ENCODE measurements at regions not wholly inside any gene's neighbourhood (a gene's known extent, or its start where the extent isn't known, plus 50 kb on each side); places are given as distances from the start of the nearest gene placed in this dataset.
"Not testable (repeated sequence)": the region's sequence is repeated elsewhere in the genome, so short reads cannot be mapped to it uniquely, and the experiment has no call there.

GRCh38 chr7:131778601-131779000 is 222.2 kb upstream of the PODXL start:
- WGBS (ENCODE audit: insufficient coverage): 91% methylated on average over 2 of the region's 2 CpGs
- no peak for DNase-seq (ENCODE audit: low read depth in 4 of 6, low spot score in 6 of 6)

DNA sequence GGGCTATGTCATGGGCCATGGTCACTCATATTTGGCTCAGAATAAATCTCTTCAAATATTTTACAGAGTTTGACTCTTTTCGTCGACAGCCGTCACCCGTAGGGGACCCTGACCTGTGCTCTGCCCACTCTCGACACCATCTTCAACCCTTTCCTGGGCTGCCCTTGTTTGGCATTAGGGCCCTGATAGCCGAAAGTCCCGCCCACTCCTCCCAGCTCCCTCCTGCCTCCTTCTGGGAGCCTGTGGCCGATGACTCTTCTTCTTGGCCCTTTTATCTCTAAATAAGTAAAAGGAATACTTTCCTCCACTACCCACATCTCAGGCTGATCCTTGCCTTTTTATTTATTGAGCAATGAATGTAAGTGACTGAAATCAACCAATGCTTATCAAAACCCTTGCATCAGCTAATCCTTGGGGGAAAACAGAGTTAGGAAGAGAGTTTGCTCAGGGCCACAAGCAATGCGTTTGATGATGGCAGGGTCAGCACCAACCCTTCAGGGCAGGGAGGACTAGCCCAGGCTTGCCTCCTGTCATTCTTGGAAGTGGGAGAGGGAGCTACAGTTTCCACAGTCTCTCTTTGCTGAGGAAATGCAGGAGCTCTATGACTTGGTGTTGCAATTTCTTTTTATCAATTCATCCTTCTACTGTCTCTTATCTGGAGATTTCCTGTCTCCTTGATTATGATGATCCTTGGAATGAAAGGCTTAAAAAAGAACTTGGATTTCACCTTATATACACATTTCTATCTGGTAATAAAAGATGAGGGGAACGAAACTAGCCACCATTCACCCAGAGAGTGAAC is 218.2 kb upstream of the PODXL start:
- Histone ChIP-seq H3K4me1 (ENCODE audit: control insufficient read depth, insufficient read depth, low read length) (no peaks in the 10 kb centered on the region), H3K9me3 (ENCODE audit: control insufficient read depth, insufficient read depth, low read length) (no peaks in the 10 kb centered on the region), H3K27ac (ENCODE audit: low read depth, low read length) (no peak overlapping the region), H3K27me3 (ENCODE audit: control insufficient read depth, insufficient read depth, low read length) (no peaks in the 10 kb centered on the region), H3K4me3 (ENCODE audit: low read depth, low read length) (no peak overlapping the region), H3K36me3 (ENCODE audit: control insufficient read depth, insufficient read depth, low read length) (no peaks in the 10 kb centered on the region)
- DNase-seq (ENCODE audit: low read depth in 4 of 6, low spot score in 6 of 6): no peak
- 84% methylated on average over 5 of the region's 10 CpGs for WGBS (ENCODE audit: insufficient coverage)

More at GRCh38 chr7:131778601-131779000, 222.2 kb upstream of the PODXL start:
- H3K4me3 ChIP-seq (ENCODE audit: low read depth, low read length): no peak overlapping the region
- H3K27ac ChIP-seq (ENCODE audit: low read depth, low read length): no peak overlapping the region
- H3K27me3 ChIP-seq (ENCODE audit: control insufficient read depth, insufficient read depth, low read length): no peaks in the 10 kb centered on the region
- no peaks in the 10 kb centered on the region for H3K36me3 ChIP-seq (ENCODE audit: control insufficient read depth, insufficient read depth, low read length)
- H3K9me3 ChIP-seq (ENCODE audit: control insufficient read depth, insufficient read depth, low read length): no peaks in the 10 kb centered on the region
- H3K4me1 ChIP-seq (ENCODE audit: control insufficient read depth, insufficient read depth, low read length): no peaks in the 10 kb centered on the region

DNA sequence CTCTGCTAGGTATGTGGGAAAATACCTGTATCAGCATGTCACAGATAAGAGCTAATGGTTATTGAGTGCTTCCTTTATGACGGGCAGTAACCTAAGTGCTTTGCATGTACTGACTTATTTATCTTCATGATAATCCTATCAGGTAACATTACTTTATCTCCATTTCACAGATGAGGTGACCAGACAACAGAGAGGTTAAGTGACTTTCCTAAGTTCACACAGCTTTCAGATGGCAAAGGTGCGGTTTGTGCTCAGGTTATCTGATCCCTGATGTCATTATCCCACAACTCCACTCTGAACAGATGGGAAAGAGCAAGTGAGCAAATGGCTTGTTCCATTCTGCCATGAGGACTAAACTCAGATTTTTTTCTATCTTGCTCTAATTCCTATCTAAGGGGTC is 217.0 kb upstream of the PODXL start:
- H3K4me1 ChIP-seq (ENCODE audit: control insufficient read depth, insufficient read depth, low read length): no peaks in the 10 kb centered on the region

DNA sequence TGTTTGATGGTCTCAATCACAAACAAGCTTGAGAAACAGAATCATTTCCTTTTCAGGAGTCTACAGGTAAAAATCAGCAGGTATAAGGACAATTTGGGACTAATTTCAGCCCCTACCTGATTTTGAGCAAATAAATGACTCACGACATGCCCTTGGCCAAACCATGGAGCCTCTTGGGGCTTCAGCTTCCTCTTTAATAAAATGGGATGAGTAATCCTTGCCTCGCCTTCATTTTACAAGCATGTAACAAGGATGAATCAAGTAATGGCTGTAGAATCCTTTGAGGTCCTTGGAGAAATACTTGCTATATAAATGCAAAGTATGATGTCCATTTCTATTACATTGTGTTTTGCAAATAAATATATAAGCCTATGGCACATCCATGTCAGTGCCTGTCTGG is 212.8 kb upstream of the PODXL start:
- no peaks in the 10 kb centered on the region for H3K27me3 ChIP-seq (ENCODE audit: control insufficient read depth, insufficient read depth, low read length)
- 60% methylated on average over 1 of the region's 2 CpGs for WGBS (ENCODE audit: insufficient coverage)

More for the DNA sequence above, 217.0 kb upstream of the PODXL start:
- H3K4me3 ChIP-seq (ENCODE audit: low read depth, low read length): no peak overlapping the region
- no peak for DNase-seq (ENCODE audit: low read depth in 4 of 6, low spot score in 6 of 6)
- H3K36me3 ChIP-seq (ENCODE audit: control insufficient read depth, insufficient read depth, low read length): no peaks in the 10 kb centered on the region
- no peaks in the 10 kb centered on the region for H3K27me3 ChIP-seq (ENCODE audit: control insufficient read depth, insufficient read depth, low read length)
- 100% methylated on average over 1 of the region's 2 CpGs for WGBS (ENCODE audit: insufficient coverage)
- no peak overlapping the region for H3K27ac ChIP-seq (ENCODE audit: low read depth, low read length)
- no peaks in the 10 kb centered on the region for H3K9me3 ChIP-seq (ENCODE audit: control insufficient read depth, insufficient read depth, low read length)

GRCh38 chr7:131767591-131767990 is 211.2 kb upstream of the PODXL start:
- Histone ChIP-seq H3K36me3 (ENCODE audit: control insufficient read depth, insufficient read depth, low read length) (no peaks in the 10 kb centered on the region), H3K9me3 (ENCODE audit: control insufficient read depth, insufficient read depth, low read length) (no peaks in the 10 kb centered on the region), H3K27ac (ENCODE audit: low read depth, low read length) (no peak overlapping the region), H3K4me1 (ENCODE audit: control insufficient read depth, insufficient read depth, low read length) (peaks cover 9% of the 10 kb centered on the region), H3K4me3 (ENCODE audit: low read depth, low read length) (no peak overlapping the region), H3K27me3 (ENCODE audit: control insufficient read depth, insufficient read depth, low read length) (no peaks in the 10 kb centered on the region)
- DNase-seq (ENCODE audit: low read depth in 4 of 6, low spot score in 6 of 6): no peak
- no CpG with 5 or more reads among the region's 5 CpGs for WGBS (ENCODE audit: insufficient coverage)

More for the DNA sequence above, 212.8 kb upstream of the PODXL start:
- Histone ChIP-seq H3K9me3 (ENCODE audit: control insufficient read depth, insufficient read depth, low read length) (no peaks in the 10 kb centered on the region), H3K4me3 (ENCODE audit: low read depth, low read length) (no peak overlapping the region), H3K4me1 (ENCODE audit: control insufficient read depth, insufficient read depth, low read length) (peaks cover 6% of the 10 kb centered on the region), H3K36me3 (ENCODE audit: control insufficient read depth, insufficient read depth, low read length) (no peaks in the 10 kb centered on the region), H3K27ac (ENCODE audit: low read depth, low read length) (no peak overlapping the region)
- DNase-seq (ENCODE audit: low read depth in 4 of 6, low spot score in 6 of 6): no peak

DNA sequence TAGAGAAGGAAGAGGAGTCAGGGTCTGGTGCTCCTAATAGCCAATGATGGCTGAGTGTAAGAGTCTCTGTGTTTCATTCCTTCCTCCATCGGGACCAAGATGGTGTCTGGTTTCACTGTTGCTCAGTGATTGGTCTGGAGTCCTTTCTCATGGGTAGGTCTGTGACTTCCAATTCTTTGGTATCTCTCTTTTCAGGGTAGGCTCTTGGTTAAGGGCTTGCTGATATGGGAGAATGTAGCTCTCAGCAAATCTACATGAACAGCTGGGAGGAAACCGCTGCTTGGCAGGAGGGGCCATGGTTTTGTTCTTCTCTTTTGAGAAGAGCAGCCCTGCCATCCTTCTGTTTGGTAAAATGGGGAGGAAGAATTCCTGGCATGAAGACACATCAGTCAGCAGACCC is 209.1 kb upstream of the PODXL start:
- Histone ChIP-seq H3K4me1 (ENCODE audit: control insufficient read depth, insufficient read depth, low read length) (peaks cover 9% of the 10 kb centered on the region), H3K9me3 (ENCODE audit: control insufficient read depth, insufficient read depth, low read length) (no peaks in the 10 kb centered on the region), H3K27me3 (ENCODE audit: control insufficient read depth, insufficient read depth, low read length) (no peaks in the 10 kb centered on the region), H3K36me3 (ENCODE audit: control insufficient read depth, insufficient read depth, low read length) (no peaks in the 10 kb centered on the region), H3K4me3 (ENCODE audit: low read depth, low read length) (no peak overlapping the region), H3K27ac (ENCODE audit: low read depth, low read length) (no peak overlapping the region)
- WGBS (ENCODE audit: insufficient coverage): 40% methylated on average over 1 of the region's 2 CpGs
- no peak for DNase-seq (ENCODE audit: low read depth in 4 of 6, low spot score in 6 of 6)

DNA sequence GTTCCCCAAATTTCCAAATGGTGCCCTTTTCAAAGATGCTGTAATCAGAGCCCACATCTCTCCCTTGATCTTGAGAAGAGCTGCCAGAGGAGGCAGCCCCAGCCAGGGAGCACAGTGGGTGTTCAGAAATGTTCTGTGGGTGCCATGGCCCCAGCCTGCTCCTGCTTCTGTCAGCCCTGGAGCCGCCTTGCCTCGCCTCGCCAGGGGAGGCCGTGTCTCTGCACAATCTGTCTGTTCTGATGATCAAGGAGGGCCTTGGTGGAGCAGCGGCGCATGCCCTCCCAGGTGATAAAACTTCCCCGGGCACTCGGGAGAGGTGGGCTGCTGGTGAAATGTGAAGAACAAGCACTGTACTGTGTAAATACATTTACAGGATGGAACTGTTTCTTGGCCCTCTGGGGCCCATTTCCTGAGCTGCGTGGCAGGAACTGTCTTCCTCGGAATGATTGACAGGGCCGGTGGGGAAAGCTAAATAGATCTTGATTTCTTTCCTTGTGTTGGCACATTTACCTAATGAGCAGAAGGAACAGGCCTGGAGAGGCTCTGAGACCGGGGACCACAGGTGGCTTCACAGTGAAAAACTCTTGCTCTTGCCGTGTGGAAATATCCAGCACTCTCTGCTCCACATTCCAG is 207.8 kb upstream of the PODXL start:
- peak in 1 of 6 donors; percentile 86 for DNase-seq (ENCODE audit: low read depth in 4 of 6, low spot score in 6 of 6)
- Histone ChIP-seq H3K9me3 (ENCODE audit: control insufficient read depth, insufficient read depth, low read length) (no peaks in the 10 kb centered on the region), H3K4me3 (ENCODE audit: low read depth, low read length) (no peak overlapping the region), H3K36me3 (ENCODE audit: control insufficient read depth, insufficient read depth, low read length) (no peaks in the 10 kb centered on the region), H3K27me3 (ENCODE audit: control insufficient read depth, insufficient read depth, low read length) (no peaks in the 10 kb centered on the region), H3K27ac (ENCODE audit: low read depth, low read length) (no peak overlapping the region), H3K4me1 (ENCODE audit: control insufficient read depth, insufficient read depth, low read length) (peaks cover 9% of the 10 kb centered on the region)
- WGBS (ENCODE audit: insufficient coverage): 85% methylated on average over 12 of the region's 13 CpGs

DNA sequence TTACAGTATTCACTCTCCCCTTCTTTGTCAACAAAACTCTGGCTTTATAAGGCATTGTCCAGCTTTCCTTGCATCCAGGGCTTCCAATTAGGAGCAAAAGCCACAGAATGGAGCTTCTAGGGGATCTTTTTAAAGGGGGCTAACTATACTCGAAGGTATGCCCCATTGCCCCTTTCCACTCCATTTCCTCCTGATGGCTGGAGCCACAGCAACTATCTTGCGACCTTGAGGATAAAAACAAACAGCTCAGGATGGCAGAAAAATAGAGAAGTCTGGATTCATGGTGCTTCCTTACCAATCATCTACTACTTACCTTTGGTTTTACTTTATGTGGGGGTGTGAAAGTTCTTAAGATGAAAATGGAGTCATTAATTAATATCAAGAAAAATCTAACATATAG is 206.3 kb upstream of the PODXL start:
- no peak for DNase-seq (ENCODE audit: low read depth in 4 of 6, low spot score in 6 of 6)
- Histone ChIP-seq H3K4me3 (ENCODE audit: low read depth, low read length) (no peak overlapping the region), H3K36me3 (ENCODE audit: control insufficient read depth, insufficient read depth, low read length) (no peaks in the 10 kb centered on the region), H3K27ac (ENCODE audit: low read depth, low read length) (no peak overlapping the region), H3K9me3 (ENCODE audit: control insufficient read depth, insufficient read depth, low read length) (no peaks in the 10 kb centered on the region), H3K4me1 (ENCODE audit: control insufficient read depth, insufficient read depth, low read length) (peaks cover 9% of the 10 kb centered on the region), H3K27me3 (ENCODE audit: control insufficient read depth, insufficient read depth, low read length) (no peaks in the 10 kb centered on the region)
- no CpG with 5 or more reads among the region's 2 CpGs for WGBS (ENCODE audit: insufficient coverage)

- H3K4me3 ChIP-seq (ENCODE audit: low read depth, low read length); H3K4me1 ChIP-seq (ENCODE audit: control insufficient read depth, insufficient read depth, low read length); H3K27ac ChIP-seq (ENCODE audit: low read depth, low read length); H3K27me3 ChIP-seq (ENCODE audit: control insufficient read depth, insufficient read depth, low read length); H3K9me3 ChIP-seq (ENCODE audit: control insufficient read depth, insufficient read depth, low read length); DNase-seq (ENCODE audit: low read depth in 4 of 6, low spot score in 6 of 6); H3K36me3 ChIP-seq (ENCODE audit: control insufficient read depth, insufficient read depth, low read length): not testable (repeated sequence)
- WGBS (ENCODE audit: insufficient coverage): 95% methylated on average over 19 of the region's 28 CpGs
Observed at GRCh38 chr7:131755801-131756200, 199.4 kb upstream of the PODXL start.

All from spinal cord (tissue), 9 donors.